NCI-H82 (cell line): ENCODE measurements at regions not wholly inside any gene's neighbourhood (a gene's known extent, or its start where the extent isn't known, plus 50 kb on each side); places are given as distances from the start of the nearest gene placed in this dataset.

Experiments used
- DNase-seq: peaks from one replicate; lab custom pipeline; 2025; lab: John Stamatoyannopoulos, UW

GRCh38 chr10:108852211-108852610 lies 1071.1 kb downstream of the XPNPEP1 start:
- DNase-seq, result no peak

- no peak for DNase-seq
Observed at GRCh38 chr10:108850138-108850854, 1073.0 kb downstream of the XPNPEP1 start.

GRCh38 chr10:108849688-108850087 lies 1073.6 kb downstream of the XPNPEP1 start:
- DNase-seq, result no peak

GRCh38 chr10:108849186-108849585 lies 1074.1 kb downstream of the XPNPEP1 start:
- DNase-seq, result no peak

- no peak for DNase-seq
Observed at GRCh38 chr10:108848046-108848445, 1075.3 kb downstream of the XPNPEP1 start.

- no peak for DNase-seq
Observed at GRCh38 chr10:108840944-108841343, 1082.4 kb downstream of the XPNPEP1 start.

GRCh38 chr10:108836362-108836761 lies 1086.9 kb downstream of the XPNPEP1 start:
- DNase-seq, result no peak

GRCh38 chr10:108822026-108822425 lies 1101.3 kb downstream of the XPNPEP1 start:
- no peak for DNase-seq

GRCh38 chr10:108819302-108819701 lies 1104.0 kb downstream of the XPNPEP1 start:
- DNase-seq, result no peak

- DNase-seq, result no peak
Observed at GRCh38 chr10:108817584-108817983, 1105.7 kb downstream of the XPNPEP1 start.

GRCh38 chr10:108817135-108817534 lies 1106.2 kb downstream of the XPNPEP1 start:
- DNase-seq, result no peak

GRCh38 chr10:108812906-108813305 lies 1110.4 kb downstream of the XPNPEP1 start:
- no peak for DNase-seq

GRCh38 chr10:108812296-108812695 lies 1111.0 kb downstream of the XPNPEP1 start:
- no peak for DNase-seq

GRCh38 chr10:108808228-108808627 lies 1115.1 kb downstream of the XPNPEP1 start:
- DNase-seq, result no peak

- DNase-seq, result no peak
Observed at GRCh38 chr10:108801775-108802517, 1121.4 kb downstream of the XPNPEP1 start.

- DNase-seq, result no peak
Observed at GRCh38 chr10:108801220-108801619, 1122.1 kb downstream of the XPNPEP1 start.

GRCh38 chr10:108797573-108797972 lies 1125.7 kb downstream of the XPNPEP1 start:
- no peak for DNase-seq

GRCh38 chr10:108791794-108792474 lies 1131.4 kb downstream of the XPNPEP1 start:
- DNase-seq, result no peak

GRCh38 chr10:108791030-108791429 lies 1132.3 kb downstream of the XPNPEP1 start:
- no peak for DNase-seq

- no peak for DNase-seq
Observed at GRCh38 chr10:108789919-108790318, 1133.4 kb downstream of the XPNPEP1 start.

GRCh38 chr10:108789336-108789735 lies 1134.0 kb downstream of the XPNPEP1 start:
- no peak for DNase-seq

- no peak for DNase-seq
Observed at GRCh38 chr10:108788891-108789290, 1134.4 kb downstream of the XPNPEP1 start.

GRCh38 chr10:108787932-108788331 lies 1135.4 kb downstream of the XPNPEP1 start:
- no peak for DNase-seq
